ENCODE measurements at regions not wholly inside any gene's neighbourhood (a gene's known extent, or its start where the extent isn't known, plus 50 kb on each side); places are given as distances from the start of the nearest gene placed in this dataset.

DNA sequence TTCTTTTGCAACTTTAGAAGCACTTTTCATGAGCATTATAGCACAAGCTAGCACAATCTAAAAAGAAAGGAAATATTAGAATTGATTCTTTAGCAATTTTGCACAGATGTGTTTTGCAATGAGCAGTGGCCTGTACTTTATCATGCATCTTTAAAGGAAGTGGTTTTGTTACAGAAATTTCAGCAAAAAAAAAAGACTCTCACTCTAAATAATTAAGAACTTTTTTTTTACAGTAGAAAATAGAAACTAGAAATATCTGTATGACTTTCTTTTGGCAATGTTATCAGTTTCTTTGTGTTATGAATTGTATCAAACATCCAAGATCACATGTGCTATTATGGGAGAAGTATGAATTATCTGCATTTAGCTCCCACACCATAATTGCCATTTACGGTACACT, 195.7 kb upstream of the KLF6 start:
- no peak overlapping the region for H3K4me3 ChIP-seq (ENCODE audit: low read length)
- no peak for DNase-seq (ENCODE audit: low read depth, low spot score)

DNA sequence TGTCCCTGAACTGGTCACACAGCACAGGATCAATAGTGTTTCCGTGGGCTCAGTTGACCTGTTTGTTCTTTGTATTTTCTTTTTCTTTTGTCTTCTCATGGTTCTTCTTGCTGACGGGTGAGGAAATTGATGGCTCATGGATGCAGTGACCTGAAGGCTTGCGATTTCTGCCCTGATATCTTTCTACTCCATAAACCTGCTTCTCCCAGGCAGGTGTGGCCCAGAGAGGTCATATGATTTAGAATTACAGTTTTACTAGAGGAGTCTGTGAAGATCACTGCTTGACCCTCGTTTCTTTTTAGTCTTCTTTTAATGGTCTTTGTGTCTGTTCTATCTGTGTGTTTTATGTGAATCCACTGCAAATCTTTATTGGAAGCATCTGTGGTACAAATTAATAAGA, 195.1 kb upstream of the KLF6 start:
- no peak overlapping the region for H3K4me3 ChIP-seq (ENCODE audit: low read length)
- no peak for DNase-seq (ENCODE audit: low read depth, low spot score)

DNA sequence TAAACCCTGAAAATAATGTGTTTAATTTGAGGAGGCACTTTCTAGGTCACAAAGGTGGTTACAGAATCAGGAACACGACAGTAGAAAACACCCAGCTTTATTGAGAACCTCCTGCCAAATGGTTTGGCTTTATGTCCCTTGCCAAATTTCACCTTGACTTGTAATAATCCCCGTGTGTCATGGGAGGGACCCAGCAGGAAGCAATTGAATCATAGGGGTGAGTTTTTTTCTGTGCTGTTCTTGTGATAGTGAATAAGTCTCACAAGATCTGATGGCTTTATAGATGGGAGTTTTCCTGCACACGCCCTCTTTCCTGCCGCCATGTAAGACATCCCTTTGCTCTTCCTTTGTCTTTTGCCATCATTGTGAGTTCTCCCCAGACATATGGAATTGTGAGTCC, 193.8 kb upstream of the KLF6 start:
- H3K4me3 ChIP-seq (ENCODE audit: low read length) = no peak overlapping the region
- DNase-seq (ENCODE audit: low read depth, low spot score) = no peak

DNA sequence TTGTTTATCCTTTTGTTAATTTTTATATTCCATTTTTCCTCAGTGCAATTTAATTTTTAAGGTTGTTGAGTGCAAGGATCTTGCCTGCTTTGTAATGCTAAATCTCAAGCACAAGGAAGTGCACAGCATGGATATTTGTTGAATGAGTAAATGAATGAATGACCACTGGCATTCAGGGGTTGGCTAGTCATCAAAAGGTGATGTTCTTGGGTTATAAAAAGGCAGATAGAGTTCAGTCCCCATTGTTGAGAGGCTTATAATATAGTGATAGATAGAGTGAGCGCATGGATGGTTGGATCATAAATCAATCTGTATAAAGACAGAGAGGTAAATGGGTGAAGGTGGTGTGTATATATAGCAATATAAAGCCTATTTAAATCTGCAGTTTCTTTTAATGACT, 193.2 kb upstream of the KLF6 start:
- H3K4me3 ChIP-seq (ENCODE audit: low read length) = no peak overlapping the region
- no peak for DNase-seq (ENCODE audit: low read depth, low spot score)

DNA sequence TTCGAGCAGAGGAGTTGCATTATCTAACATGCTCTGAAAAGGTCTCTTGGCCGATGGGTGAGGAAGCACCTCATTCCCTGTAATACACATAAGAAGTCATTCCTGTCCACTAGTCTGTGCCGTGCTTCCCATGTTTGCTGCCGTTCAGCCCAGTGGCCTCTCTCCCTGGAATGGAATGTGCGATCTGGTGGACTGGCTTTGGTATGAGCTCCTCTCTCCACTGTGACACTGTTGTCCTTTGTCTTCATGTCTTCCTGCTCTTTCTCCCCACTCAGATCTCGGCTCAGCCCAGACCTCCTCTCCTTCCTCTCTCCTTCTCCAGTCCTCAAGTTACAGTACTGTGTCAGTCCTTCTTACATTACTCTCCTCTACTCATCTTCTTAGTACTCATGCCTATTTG, 192.8 kb upstream of the KLF6 start:
- no peak for DNase-seq (ENCODE audit: low read depth, low spot score)
- H3K4me3 ChIP-seq (ENCODE audit: low read length) = no peak overlapping the region

DNA sequence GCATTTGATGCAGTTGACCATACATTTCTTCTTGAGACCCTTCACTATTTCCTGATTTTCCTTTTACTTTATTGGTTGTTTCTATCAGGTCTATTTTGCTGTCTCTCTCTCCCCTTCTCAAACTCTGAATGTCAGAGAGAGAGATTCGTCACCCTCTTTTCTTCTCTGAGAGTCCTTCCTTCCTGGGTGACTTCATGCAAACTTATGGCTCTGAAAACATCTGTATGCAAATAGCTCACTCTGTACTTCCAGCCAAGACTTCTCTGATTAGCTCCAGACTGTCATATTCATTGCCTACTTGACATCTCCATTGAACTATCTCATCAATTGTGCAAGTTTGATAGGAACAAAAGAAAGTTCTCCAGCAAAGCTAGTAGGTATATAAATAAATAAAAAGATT, 191.7 kb upstream of the KLF6 start:
- DNase-seq (ENCODE audit: low read depth, low spot score) = no peak
- H3K4me3 ChIP-seq (ENCODE audit: low read length) = no peak overlapping the region

GRCh38 chr10:3976171-3976570, 191.2 kb upstream of the KLF6 start:
- DNase-seq (ENCODE audit: low read depth, low spot score) = no peak
- H3K4me3 ChIP-seq (ENCODE audit: low read length) = no peak overlapping the region

GRCh38 chr10:3975016-3975415, 190.0 kb upstream of the KLF6 start:
- H3K4me3 ChIP-seq (ENCODE audit: low read length) = no peak overlapping the region
- DNase-seq (ENCODE audit: low read depth, low spot score) = no peak

DNA sequence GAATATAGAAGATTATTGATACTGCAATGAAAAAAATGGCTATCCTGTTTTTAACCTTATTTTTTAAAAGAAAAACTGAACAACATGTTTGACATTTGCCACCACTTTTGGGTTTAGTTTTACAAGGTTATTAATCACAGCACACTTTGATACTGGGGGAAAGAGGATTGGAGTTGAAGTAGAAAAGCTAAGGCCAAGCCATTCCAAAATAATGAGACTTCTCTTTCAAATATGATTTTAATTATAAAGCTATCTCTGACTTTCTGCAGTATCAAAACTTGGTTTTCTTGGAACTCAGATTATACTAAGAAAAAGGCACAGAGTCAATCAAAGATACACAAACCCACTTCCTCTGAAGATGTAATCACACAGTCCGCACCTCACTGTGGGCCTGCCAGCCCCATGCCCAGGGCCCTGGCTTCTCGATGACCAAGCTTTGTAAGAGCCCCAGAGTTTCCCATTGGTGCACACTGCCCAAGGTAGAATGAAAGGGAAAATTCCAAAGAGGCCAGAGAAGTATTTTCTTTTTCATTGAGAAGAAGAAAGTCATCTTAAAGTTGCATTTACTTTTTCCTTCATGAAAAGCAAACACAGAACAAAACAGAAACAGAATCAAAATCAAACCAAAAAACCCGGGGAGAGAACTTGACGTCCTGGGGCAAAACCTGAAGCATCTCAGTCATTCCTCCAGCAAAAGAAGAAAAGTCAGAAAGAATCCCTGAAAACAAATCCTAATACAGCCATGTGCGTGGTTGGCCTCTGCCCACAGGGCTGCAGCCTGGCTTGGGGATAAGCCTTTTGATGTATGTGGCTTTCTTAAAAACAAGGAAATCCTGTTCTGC, 187.7 kb upstream of the KLF6 start:
- DNase-seq (ENCODE audit: low read depth, low spot score) = no peak
- H3K4me3 ChIP-seq (ENCODE audit: low read length) = no peak overlapping the region

DNA sequence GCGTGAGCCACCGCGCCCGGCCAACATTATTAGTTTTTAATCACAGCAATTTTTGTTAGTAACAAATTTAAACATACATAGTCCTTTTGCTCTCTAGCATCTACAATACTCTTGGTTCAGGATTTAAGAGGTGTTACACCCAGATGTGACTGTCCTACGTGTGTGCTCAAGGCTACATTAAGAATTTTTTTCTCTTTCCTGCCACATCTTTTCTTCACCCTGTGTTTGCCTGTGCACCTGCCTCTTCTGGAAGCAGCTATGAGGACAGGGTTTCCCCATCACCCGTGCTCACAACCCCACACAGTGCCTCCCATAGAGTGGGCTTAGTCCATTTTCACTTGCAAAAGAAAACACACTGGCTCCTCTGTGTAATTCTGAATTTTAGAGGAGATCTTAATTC, 186.7 kb upstream of the KLF6 start:
- no peak overlapping the region for H3K4me3 ChIP-seq (ENCODE audit: low read length)
- DNase-seq (ENCODE audit: low read depth, low spot score) = no peak

DNA sequence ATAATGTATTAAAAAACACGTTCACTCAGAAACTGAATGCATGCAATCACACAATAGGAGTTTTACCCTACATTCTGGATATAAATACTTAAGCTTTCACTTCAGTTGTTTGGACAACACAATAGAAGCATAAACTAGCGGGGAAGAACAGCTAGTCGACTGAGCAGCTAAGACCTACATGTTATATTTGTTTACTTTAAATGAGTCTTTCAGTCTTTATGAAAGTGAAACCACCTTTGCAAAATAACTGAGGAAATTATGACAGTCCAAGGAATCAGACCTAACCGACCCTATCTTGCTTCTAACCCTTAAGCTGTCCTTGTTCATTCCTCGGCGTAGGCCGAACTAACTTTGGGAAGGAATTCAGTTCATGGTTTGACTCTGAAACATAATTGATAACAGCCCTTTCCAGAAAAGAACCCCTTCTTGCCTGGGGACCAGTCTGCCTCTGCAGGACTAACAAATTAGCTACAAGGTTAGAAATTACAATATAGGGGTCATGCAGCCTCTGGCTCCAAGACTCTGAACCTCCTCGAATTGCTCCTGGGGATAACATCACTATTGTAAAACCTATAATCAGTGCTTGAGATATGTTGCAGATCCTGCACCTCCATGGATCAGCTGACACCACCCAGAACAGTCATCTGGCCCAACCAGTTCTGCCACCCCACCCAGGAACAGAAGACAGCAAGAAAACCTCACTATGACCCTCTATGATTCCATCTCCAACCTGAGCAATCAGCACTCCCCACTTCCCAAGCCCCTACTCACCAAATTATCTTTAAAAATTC, 185.1 kb upstream of the KLF6 start:
- H3K4me3 ChIP-seq (ENCODE audit: low read length) = no peak overlapping the region
- DNase-seq (ENCODE audit: low read depth, low spot score) = no peak

- H3K4me3 ChIP-seq (ENCODE audit: low read length) = no peak overlapping the region
- DNase-seq (ENCODE audit: low read depth, low spot score) = no peak
These were observed 183.7 kb upstream of the KLF6 start for GRCh38 chr10:3968727-3969126.

DNA sequence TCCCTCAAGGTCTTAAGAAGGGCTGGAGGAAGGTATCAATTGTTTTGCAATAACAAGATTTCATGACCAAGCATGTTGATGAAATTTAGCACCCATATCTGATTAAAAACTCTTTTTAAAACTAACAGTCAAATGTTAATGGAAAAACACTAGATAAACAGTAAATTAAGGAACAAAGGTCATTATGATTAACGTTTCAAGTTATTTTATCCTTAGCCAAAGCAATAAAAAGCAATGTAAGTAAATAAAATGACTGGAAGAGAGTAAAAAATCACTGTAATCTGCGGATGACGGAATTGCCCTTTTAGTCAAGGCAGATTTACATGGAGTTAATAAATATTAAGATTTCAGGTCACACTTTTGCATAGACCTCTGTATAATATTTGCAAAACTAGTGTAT, 179.5 kb upstream of the KLF6 start:
- H3K4me3 ChIP-seq (ENCODE audit: low read length) = no peak overlapping the region
- DNase-seq (ENCODE audit: low read depth, low spot score) = no peak

DNA sequence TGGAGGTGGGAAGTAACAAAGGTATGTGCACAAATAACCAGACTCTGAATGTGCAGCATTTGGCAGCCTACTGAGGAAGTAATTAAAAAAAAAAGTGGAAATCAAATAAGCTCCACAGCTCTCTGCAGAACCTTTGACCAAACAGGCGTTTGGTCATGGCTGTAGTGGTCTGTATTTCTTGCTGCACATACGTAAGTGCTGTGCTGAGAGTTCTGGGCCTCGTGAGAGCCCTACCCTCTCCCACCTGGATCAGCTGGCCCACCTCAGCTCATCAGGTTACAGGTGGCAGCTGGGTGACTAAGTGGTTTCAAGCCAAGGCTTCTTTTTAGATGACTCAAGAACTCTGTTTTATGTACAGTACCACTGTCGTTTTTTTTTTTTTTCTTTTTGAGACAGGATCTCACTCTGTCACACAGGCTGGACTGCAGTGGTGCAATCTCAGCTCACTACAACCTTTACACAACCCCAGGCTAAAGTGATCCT, 178.2 kb upstream of the KLF6 start:
- DNase-seq (ENCODE audit: low read depth, low spot score) = no peak
- H3K4me3 ChIP-seq (ENCODE audit: low read length) = no peak overlapping the region

- H3K4me3 ChIP-seq (ENCODE audit: low read length) = no peak overlapping the region
- DNase-seq (ENCODE audit: low read depth, low spot score) = peak; percentile 63
These were observed 176.1 kb upstream of the KLF6 start for GRCh38 chr10:3961082-3961481.

DNA sequence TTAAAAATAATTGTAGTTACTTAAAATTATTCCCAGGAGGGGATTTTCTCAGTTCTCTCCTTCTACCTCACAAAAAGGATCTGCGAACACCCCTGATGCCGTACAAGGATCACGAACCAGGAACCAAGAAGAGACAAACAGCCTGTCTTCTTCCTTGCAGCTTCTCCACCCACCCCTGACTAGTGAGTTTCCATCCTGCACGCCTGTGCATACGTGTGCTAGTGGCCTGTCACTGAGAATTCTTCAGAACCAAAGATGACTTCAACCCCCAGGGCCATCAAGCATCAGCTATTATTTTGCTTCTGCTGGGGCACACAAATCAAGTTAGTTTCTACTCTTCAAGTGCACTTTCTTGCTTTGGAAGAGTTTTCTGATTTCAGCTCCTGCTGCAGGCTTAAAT, 175.5 kb upstream of the KLF6 start:
- H3K4me3 ChIP-seq (ENCODE audit: low read length) = no peak overlapping the region

GRCh38 chr10:3959370-3960325, 174.6 kb upstream of the KLF6 start:
- no peak overlapping the region for H3K4me3 ChIP-seq (ENCODE audit: low read length)
- DNase-seq (ENCODE audit: low read depth, low spot score) = no peak

More for the DNA sequence above, 175.5 kb upstream of the KLF6 start:
- DNase-seq (ENCODE audit: low read depth, low spot score) = no peak

DNA sequence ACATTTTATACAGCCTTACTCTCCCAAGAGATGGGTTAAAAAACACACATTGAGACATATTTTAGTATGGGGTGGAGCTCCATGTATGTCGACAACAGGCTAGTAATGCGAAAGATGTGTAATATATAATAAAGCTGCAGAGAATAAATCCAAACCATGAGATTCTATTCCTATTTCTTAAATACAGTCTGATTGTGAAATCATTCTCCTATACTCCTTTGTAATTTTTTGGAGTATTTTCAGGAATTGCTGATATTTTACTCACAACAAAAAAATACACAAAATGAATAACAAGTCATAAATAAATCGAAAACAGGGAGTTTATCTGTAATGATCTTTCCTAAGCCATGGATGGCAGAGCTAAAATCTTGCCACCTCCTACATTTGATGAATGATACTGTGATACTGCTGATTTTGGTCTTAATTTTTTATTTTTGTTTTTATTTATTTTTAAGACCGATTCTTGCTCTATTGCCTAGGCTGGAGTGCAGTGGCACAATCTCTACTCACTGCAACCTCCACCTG, 173.5 kb upstream of the KLF6 start:
- no peak overlapping the region for H3K4me3 ChIP-seq (ENCODE audit: low read length)
- DNase-seq (ENCODE audit: low read depth, low spot score) = no peak

DNA sequence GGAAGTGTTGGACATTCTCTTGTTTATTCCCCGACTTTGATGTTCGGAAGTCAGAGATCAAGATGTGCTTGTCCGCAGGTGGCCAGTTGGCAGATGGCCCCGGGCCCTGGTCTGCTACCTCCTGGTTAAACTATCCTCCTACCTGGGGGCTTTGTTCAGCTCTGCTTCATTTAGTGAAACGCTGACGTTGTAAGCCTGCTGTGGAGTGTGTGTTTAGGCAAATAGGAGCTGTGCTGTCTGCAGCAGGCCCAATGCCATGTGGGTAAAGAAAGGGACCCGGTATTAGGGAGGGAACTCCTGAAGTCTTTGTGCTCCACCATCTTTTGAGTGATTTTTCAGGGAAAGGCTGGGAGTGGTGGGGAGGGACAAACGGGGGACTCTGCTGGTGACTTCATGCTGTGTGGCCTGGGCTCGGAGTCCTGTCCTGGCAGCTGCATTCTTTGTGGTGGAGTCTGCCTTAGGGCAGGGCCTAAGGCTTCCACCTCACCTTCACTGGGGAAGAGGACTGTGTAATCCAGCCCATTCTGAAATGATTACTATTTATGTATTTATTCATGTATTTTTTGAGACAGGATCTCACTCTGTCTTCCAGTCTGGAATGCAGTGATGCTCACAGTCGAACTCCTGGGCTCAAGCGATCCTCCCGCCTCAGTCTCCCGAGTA, 171.1 kb upstream of the KLF6 start:
- no peak overlapping the region for H3K4me3 ChIP-seq (ENCODE audit: low read length)
- DNase-seq (ENCODE audit: low read depth, low spot score) = no peak

Measured in Jurkat, Clone E6-1 (cell line).